Neural cell (in vitro differentiated cells): ENCODE measurements at regions not wholly inside any gene's neighbourhood (a gene's known extent, or its start where the extent isn't known, plus 50 kb on each side); places are given as distances from the start of the nearest gene placed in this dataset.

ENCODE experiments used
- H2AFZ ChIP-seq: fragments of 200-600, 300-800 bp; sonication (generic), shearing (Covaris generic); 2 replicates; pipeline ENCODE4 v1.6.0; 2014; ENCODE audit warnings: low read depth, mild to moderate bottlenecking, antibody characterized with exemption, low read length, moderate library complexity
- H3F3A ChIP-seq: fragments of 200-600 bp; shearing (Covaris generic); 2 replicates; pipeline ENCODE4 v1.6.1; 2016; ENCODE audit warnings: mild to moderate bottlenecking, moderate library complexity, mixed read lengths, antibody characterized with exemption, low read length; ENCODE audit not compliant: insufficient read depth, poor library complexity, severe bottlenecking
- H3K27ac ChIP-seq: fragments of 200-600, 300-800 bp; sonication (generic), shearing (Covaris generic); 2 replicates; pipeline ENCODE4 v1.5.1; 2014; ENCODE audit warnings: mild to moderate bottlenecking, low read length, moderate library complexity
- H3K27me3 ChIP-seq: fragments of 300-800, 200-600 bp; sonication (generic), shearing (Covaris generic); 2 replicates; pipeline ENCODE4 v1.6.0; 2014; ENCODE audit warnings: mild to moderate bottlenecking, low read depth, low read length, moderate library complexity; ENCODE audit not compliant: insufficient read depth
- H3K36me3 ChIP-seq: fragments of 300-800, 200-600 bp; sonication (generic), shearing (Covaris generic); 2 replicates; pipeline ENCODE4 v1.5.1; 2014; ENCODE audit warnings: mild to moderate bottlenecking, antibody characterized with exemption, low read length, moderate library complexity; ENCODE audit not compliant: insufficient read depth
- H3K4me2 ChIP-seq: fragments of 300-800, 200-600 bp; sonication (generic), shearing (Covaris generic); 2 replicates; pipeline ENCODE4 v1.6.0; 2014; ENCODE audit warnings: mild to moderate bottlenecking, low read length
- H3K4me3 ChIP-seq: fragments of 300-800, 200-600 bp; sonication (generic), shearing (Covaris generic); 2 replicates; pipeline ENCODE4 v1.5.1; 2014; ENCODE audit warnings: mild to moderate bottlenecking, low read length, moderate library complexity
- H3K79me2 ChIP-seq: fragments of 200-600 bp; shearing (Covaris generic); replicated peaks from 2 replicates; pipeline ENCODE4 v1.6.0; 2014; ENCODE audit warnings: mild to moderate bottlenecking, low read length, moderate library complexity; ENCODE audit not compliant: insufficient read depth
- H3K9ac ChIP-seq: fragments of 300-800, 200-600 bp; sonication (generic), shearing (Covaris generic); 2 replicates; pipeline ENCODE4 v1.6.1; 2016; ENCODE audit warnings: mild to moderate bottlenecking, low read length, mixed read lengths
- H3K9me2 ChIP-seq: fragments of 200-600 bp; shearing (Covaris generic); 2 replicates; pipeline ENCODE4 v1.6.1; 2016; ENCODE audit warnings: mild to moderate bottlenecking, low read length, mixed read lengths; ENCODE audit not compliant: insufficient read depth
- H3K9me3 ChIP-seq: fragments of 200-600, 300-800 bp; sonication (generic), shearing (Covaris generic); 2 replicates; pipeline ENCODE4 v1.6.1; 2016; ENCODE audit warnings: mild to moderate bottlenecking, mixed run types, low read length, moderate library complexity, mixed read lengths
- H4K20me1 ChIP-seq: fragments of 200-600 bp; shearing (Covaris generic); 2 replicates; pipeline ENCODE4 v1.6.1; 2016; ENCODE audit warnings: mild to moderate bottlenecking, mixed run types; ENCODE audit not compliant: insufficient read depth
- CTCF ChIP-seq: fragments of 450-650 bp; IDR thresholded peaks from 2 replicates; pipeline ENCODE4 v1.5.1; 2014; ENCODE audit warnings: antibody characterized with exemption, mild to moderate bottlenecking, moderate library complexity; ENCODE audit not compliant: poor library complexity, severe bottlenecking
- EP300 ChIP-seq: fragments of 450-650 bp; conservative IDR thresholded peaks from 2 replicates; pipeline ENCODE4 v1.6.1; 2014; ENCODE audit warnings: antibody characterized with exemption, mild to moderate bottlenecking, moderate library complexity; ENCODE audit not compliant: poor library complexity, severe bottlenecking
- EZH2 ChIP-seq: fragments of 200-600, 300-800 bp; shearing (Covaris generic), sonication (generic); IDR thresholded peaks from 2 replicates; pipeline ENCODE4 v1.6.1; 2014; ENCODE audit warnings: antibody characterized with exemption, low read length, borderline replicate concordance, mild to moderate bottlenecking; ENCODE audit not compliant: insufficient read depth, poor library complexity, severe bottlenecking
- MXI1 ChIP-seq: fragments of 450-650 bp; conservative IDR thresholded peaks from 2 replicates; pipeline ENCODE4 v1.6.1; 2014; ENCODE audit warnings: antibody characterized with exemption, mild to moderate bottlenecking; ENCODE audit not compliant: poor library complexity, severe bottlenecking
- POLR2AphosphoS5 ChIP-seq: IDR thresholded peaks from 2 replicates; pipeline ENCODE4 v1.6.1; 2012
- RAD21 ChIP-seq: fragments of 450-650 bp; conservative IDR thresholded peaks from 2 replicates; pipeline ENCODE4 v1.6.1; 2014; ENCODE audit warnings: antibody characterized with exemption, mild to moderate bottlenecking, moderate library complexity
- REST ChIP-seq: IDR thresholded peaks from 2 replicates; pipeline ENCODE4 v1.6.1; 2012; ENCODE audit warnings: borderline replicate concordance
- SMC3 ChIP-seq: fragments of 450-650 bp; conservative IDR thresholded peaks from 2 replicates; pipeline ENCODE4 v1.6.1; 2014; ENCODE audit warnings: antibody characterized with exemption, mild to moderate bottlenecking, moderate library complexity; ENCODE audit not compliant: poor library complexity
- TAF1 ChIP-seq: IDR thresholded peaks from 2 replicates; pipeline ENCODE4 v1.6.1; 2012; ENCODE audit warnings: low read depth

- H3F3A ChIP-seq = no peaks in the 10 kb centered on the region
- no peak overlapping the region for H3K4me3 ChIP-seq
- peaks cover 5% of the 10 kb centered on the region for H3K9me3 ChIP-seq
- H3K9me2 ChIP-seq = no peaks in the 10 kb centered on the region
- no peak overlapping the region for H3K9ac ChIP-seq
- H3K79me2 ChIP-seq = no peaks in the 10 kb centered on the region
- TF ChIP-seq EP300 = no peak
- H3K27ac ChIP-seq = no peak overlapping the region
- H3K27me3 ChIP-seq = no peaks in the 10 kb centered on the region
- no peak overlapping the region for H2AFZ ChIP-seq
- H4K20me1 ChIP-seq = no peaks in the 10 kb centered on the region
- no peaks in the 10 kb centered on the region for H3K36me3 ChIP-seq
- no peak overlapping the region for H3K4me2 ChIP-seq
These were observed 130.3 kb upstream of the MSX1 start for GRCh38 chr4:4729206-4729605.

GRCh38 chr4:4727536-4727935 is 131.9 kb upstream of the MSX1 start:
- H3F3A ChIP-seq = no peaks in the 10 kb centered on the region
- H3K9me3 ChIP-seq = peaks cover 5% of the 10 kb centered on the region
- H3K27ac ChIP-seq = no peak overlapping the region
- no peaks in the 10 kb centered on the region for H3K36me3 ChIP-seq
- H3K9ac ChIP-seq = no peak overlapping the region
- no peaks in the 10 kb centered on the region for H3K9me2 ChIP-seq
- H3K79me2 ChIP-seq = no peaks in the 10 kb centered on the region
- no peak overlapping the region for H2AFZ ChIP-seq
- no peaks in the 10 kb centered on the region for H4K20me1 ChIP-seq
- no peak overlapping the region for H3K4me3 ChIP-seq
- H3K27me3 ChIP-seq = no peaks in the 10 kb centered on the region
- no peak overlapping the region for H3K4me2 ChIP-seq
- no peak for TF ChIP-seq EP300
- no peak for TF ChIP-seq SMC3
- TF ChIP-seq MXI1 = no peak
- no peak for TF ChIP-seq CTCF
- no peak for TF ChIP-seq TAF1
- no peak for TF ChIP-seq EZH2
- TF ChIP-seq POLR2AphosphoS5 = no peak
- no peak for TF ChIP-seq RAD21
- TF ChIP-seq REST = no peak

- Histone ChIP-seq H3F3A (no peaks in the 10 kb centered on the region), H3K4me3 (no peak overlapping the region), H3K9me3 (peaks cover 5% of the 10 kb centered on the region), H4K20me1 (no peaks in the 10 kb centered on the region), H3K9me2 (no peaks in the 10 kb centered on the region), H3K9ac (no peak overlapping the region), H3K27me3 (no peaks in the 10 kb centered on the region), H3K27ac (no peak overlapping the region), H3K36me3 (no peaks in the 10 kb centered on the region), H3K4me2 (no peak overlapping the region), H3K79me2 (no peaks in the 10 kb centered on the region), H2AFZ (no peak overlapping the region)
- no peak for TF ChIP-seq EZH2
- no peak for TF ChIP-seq RAD21
- TF ChIP-seq SMC3 = no peak
- TF ChIP-seq CTCF = no peak
- no peak for TF ChIP-seq EP300
- no peak for TF ChIP-seq MXI1
- no peak for TF ChIP-seq REST
- TF ChIP-seq POLR2AphosphoS5 = no peak
These were observed 133.4 kb upstream of the MSX1 start for GRCh38 chr4:4726051-4726450.
